ENCODE measurements at regions not wholly inside any gene's neighbourhood (a gene's known extent, or its start where the extent isn't known, plus 50 kb on each side); places are given as distances from the start of the nearest gene placed in this dataset.

DNA sequence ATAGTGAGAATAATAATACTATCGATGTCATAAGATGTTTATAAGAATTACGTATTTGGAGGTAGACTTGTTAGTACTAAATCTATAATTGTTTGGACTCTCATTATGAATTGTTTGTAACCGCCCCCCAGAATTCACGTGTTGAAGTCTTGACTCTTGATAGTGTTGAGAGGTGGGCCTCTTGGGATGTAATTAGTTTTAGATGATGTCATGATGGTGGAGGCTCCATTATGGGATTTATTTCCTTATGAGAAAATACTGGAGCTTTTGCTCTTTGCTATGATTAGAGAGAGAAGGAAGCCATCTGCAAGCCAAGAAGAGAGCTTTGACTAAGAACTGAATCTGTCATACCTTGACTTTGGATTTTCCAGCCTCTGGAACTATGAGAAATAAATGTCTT lies 142.2 kb downstream of the PRDM9 start:
- TF ChIP-seq TAF1 (IDR thresholded peaks at IDR 0.05; ENCODE audit: borderline replicate concordance, low read depth, low read length), result no peak
- no peak for TF ChIP-seq CTCF (IDR thresholded peaks at IDR 0.05 in 2 of 3, conservative IDR thresholded peaks at IDR 0.05 in 1 of 3; ENCODE audit: control insufficient read depth in 2 of 3, extremely low read depth in 1 of 3, insufficient read depth in 1 of 3, low read depth in 3 of 3, low read length in 3 of 3)
- TF ChIP-seq ZNF274 (IDR thresholded peaks at IDR 0.05; ENCODE audit: insufficient read depth, insufficient read length), result no peak
- no peak for TF ChIP-seq ZNF622 (IDR thresholded peaks at IDR 0.05)
- no peak for TF ChIP-seq POLR2A (IDR thresholded peaks at IDR 0.05; ENCODE audit: low read depth, low read length)
- TF ChIP-seq CHD2 (IDR thresholded peaks at IDR 0.05; ENCODE audit: borderline replicate concordance, low read depth, low read length), result no peak
- TF ChIP-seq EP300 (IDR thresholded peaks at IDR 0.05; ENCODE audit: borderline replicate concordance in 1 of 2, control insufficient read depth in 1 of 2, low read depth in 2 of 2, low read length in 2 of 2), result no peak

Data from GM12878 (cell line).